Neural crest cell (in vitro differentiated cells): ENCODE measurements at regions not wholly inside any gene's neighbourhood (a gene's known extent, or its start where the extent isn't known, plus 50 kb on each side); places are given as distances from the start of the nearest gene placed in this dataset.

Experiments
- DNase-seq: peaks from one replicate; pipeline ENCODE4 v3.0.0; 2021; ENCODE audit warnings: low read depth, mixed read lengths, low spot score
- H3K27ac Mint-ChIP-seq: one replicate; pipeline ENCODE4 v1.8.0; 2021; ENCODE audit warnings: mild to moderate bottlenecking, mixed read lengths; ENCODE audit not compliant: unreplicated experiment
- H3K27me3 Mint-ChIP-seq: 2 replicates; pipeline ENCODE4 v1.8.0; 2021; ENCODE audit warnings: low read depth, mild to moderate bottlenecking, mixed read lengths
- H3K36me3 Mint-ChIP-seq: 2 replicates; pipeline ENCODE4 v1.8.0; 2021; ENCODE audit warnings: low read depth, mild to moderate bottlenecking, mixed read lengths
- H3K4me1 Mint-ChIP-seq: 2 replicates; pipeline ENCODE4 v1.8.0; 2021; ENCODE audit warnings: mixed read lengths
- H3K4me3 Mint-ChIP-seq: one replicate; pipeline ENCODE4 v1.8.0; 2021; ENCODE audit warnings: mild to moderate bottlenecking, mixed read lengths
- H3K9me3 Mint-ChIP-seq: 2 replicates; pipeline ENCODE4 v1.8.0; 2021; ENCODE audit warnings: mixed read lengths
- TF ChIP-seq, protein P1 (sequence below): fragments of 200-600 bp; sonication (generic); conservative IDR thresholded peaks from 2 replicates; pipeline ENCODE4 v1.5.0; 2021; ENCODE audit warnings: antibody characterized with exemption, mild to moderate bottlenecking

DNA sequence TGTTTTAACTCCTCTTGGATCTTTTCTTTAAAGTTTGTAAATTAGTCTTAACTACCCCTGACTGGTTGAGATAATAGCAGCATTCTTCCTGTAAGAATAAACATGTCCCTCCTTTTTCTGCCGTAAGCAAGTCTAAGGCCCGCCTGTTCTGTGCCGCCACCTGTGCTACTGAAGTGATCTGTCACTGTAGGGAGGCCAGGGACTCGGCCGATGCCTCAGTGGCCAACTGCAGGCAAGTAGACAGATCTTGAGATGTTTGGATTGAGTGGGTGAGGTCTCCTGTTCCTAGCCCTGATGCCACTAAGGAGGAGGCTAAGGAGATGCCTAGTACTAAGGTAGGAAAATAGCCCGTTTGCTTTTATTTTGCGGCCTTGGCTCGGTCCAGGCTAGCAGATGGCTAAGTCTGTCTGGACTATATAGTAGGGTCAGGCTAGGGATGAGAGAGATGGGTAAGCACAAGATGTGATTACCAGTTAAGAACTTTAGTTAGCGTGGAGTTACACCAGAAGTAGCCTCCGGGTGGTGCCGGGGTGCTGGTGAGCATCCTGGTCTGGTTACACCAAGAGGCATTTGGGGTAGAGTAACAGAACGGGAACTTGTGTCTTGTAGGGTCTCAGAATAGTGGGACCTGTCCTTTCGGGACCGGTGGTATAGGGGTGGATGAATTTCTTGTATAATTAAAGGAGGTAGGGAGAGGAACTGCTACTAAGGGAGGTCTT is 584.2 kb downstream of the SUCLG1 start:
- TF ChIP-seq, protein P1, sequence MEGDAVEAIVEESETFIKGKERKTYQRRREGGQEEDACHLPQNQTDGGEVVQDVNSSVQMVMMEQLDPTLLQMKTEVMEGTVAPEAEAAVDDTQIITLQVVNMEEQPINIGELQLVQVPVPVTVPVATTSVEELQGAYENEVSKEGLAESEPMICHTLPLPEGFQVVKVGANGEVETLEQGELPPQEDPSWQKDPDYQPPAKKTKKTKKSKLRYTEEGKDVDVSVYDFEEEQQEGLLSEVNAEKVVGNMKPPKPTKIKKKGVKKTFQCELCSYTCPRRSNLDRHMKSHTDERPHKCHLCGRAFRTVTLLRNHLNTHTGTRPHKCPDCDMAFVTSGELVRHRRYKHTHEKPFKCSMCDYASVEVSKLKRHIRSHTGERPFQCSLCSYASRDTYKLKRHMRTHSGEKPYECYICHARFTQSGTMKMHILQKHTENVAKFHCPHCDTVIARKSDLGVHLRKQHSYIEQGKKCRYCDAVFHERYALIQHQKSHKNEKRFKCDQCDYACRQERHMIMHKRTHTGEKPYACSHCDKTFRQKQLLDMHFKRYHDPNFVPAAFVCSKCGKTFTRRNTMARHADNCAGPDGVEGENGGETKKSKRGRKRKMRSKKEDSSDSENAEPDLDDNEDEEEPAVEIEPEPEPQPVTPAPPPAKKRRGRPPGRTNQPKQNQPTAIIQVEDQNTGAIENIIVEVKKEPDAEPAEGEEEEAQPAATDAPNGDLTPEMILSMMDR = no peak
- H3K36me3 Mint-ChIP-seq = peaks cover 10% of the 10 kb centered on the region
- DNase-seq = no peak
- no peak overlapping the region for H3K27ac Mint-ChIP-seq
- H3K27me3 Mint-ChIP-seq = no peaks in the 10 kb centered on the region
- peaks cover 19% of the 10 kb centered on the region for H3K9me3 Mint-ChIP-seq
- H3K4me1 Mint-ChIP-seq = no peaks in the 10 kb centered on the region
- H3K4me3 Mint-ChIP-seq = no peak overlapping the region

DNA sequence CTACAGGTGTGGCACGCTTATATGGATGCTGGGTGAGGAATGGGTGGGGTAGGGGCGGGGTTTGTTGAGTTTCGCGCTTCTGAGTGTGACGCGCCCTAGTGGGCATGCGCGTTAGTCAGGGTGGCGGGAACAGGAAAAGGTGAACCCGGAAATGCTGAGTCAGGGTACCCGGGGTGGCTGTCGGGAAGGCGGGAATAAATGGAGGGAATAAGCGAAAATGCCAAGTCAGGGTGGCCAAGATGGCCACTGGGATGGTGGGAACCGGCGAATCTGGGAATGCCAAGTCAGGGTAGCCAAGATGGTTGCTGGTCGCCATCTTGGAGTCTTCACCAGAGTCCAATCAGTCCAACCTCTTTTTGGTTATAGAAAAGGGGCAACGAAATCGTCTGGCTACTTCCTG is 585.0 kb downstream of the SUCLG1 start:
- peaks cover 18% of the 10 kb centered on the region for H3K9me3 Mint-ChIP-seq

DNA sequence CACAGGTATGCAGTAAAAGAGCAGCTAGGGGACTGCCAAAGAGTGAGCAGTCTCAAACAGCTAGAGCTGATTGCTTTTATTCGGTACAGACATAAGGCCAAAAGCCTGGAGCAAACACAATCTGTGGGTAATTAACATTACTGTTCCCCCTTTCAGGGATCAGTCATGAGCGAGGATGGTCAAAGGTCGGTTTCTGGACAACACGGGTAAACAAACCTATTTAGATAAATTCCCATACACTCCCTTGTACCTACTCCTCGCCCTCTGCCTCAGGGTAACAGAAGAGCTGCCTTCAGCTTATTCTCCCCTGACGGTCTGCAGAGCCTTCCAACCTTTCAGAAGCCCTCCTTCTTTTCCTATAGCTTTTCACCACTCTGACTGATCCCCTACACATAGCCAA is 586.0 kb downstream of the SUCLG1 start:
- no peak for DNase-seq
- TF ChIP-seq, protein P1 = no peak
- H3K36me3 Mint-ChIP-seq = peaks cover 6% of the 10 kb centered on the region
- no peak overlapping the region for H3K4me3 Mint-ChIP-seq
- no peaks in the 10 kb centered on the region for H3K4me1 Mint-ChIP-seq
- no peaks in the 10 kb centered on the region for H3K27me3 Mint-ChIP-seq
- peaks cover 15% of the 10 kb centered on the region for H3K9me3 Mint-ChIP-seq
- H3K27ac Mint-ChIP-seq = no peak overlapping the region

More for the DNA sequence above, 585.0 kb downstream of the SUCLG1 start:
- Mint-ChIP-seq H3K4me1 (no peaks in the 10 kb centered on the region), H3K4me3 (no peak overlapping the region), H3K27ac (no peak overlapping the region), H3K36me3 (peaks cover 10% of the 10 kb centered on the region), H3K27me3 (no peaks in the 10 kb centered on the region)
- TF ChIP-seq, protein P1 = no peak
- no peak for DNase-seq

- H3K27ac Mint-ChIP-seq = no peak overlapping the region
- no peaks in the 10 kb centered on the region for H3K27me3 Mint-ChIP-seq
- H3K36me3 Mint-ChIP-seq = no peaks in the 10 kb centered on the region
- H3K4me3 Mint-ChIP-seq = no peak overlapping the region
- peaks cover 3% of the 10 kb centered on the region for H3K9me3 Mint-ChIP-seq
- TF ChIP-seq, protein P1 = no peak
- DNase-seq = no peak
- H3K4me1 Mint-ChIP-seq = no peaks in the 10 kb centered on the region
Measured at GRCh38 chr2:83866211-83866610, 592.9 kb downstream of the SUCLG1 start.

- H3K36me3 Mint-ChIP-seq = no peaks in the 10 kb centered on the region
- no peak for DNase-seq
- H3K4me1 Mint-ChIP-seq = no peaks in the 10 kb centered on the region
- TF ChIP-seq, protein P1 = no peak
- no peaks in the 10 kb centered on the region for H3K27me3 Mint-ChIP-seq
- no peak overlapping the region for H3K27ac Mint-ChIP-seq
- peaks cover 3% of the 10 kb centered on the region for H3K9me3 Mint-ChIP-seq
- no peak overlapping the region for H3K4me3 Mint-ChIP-seq
Measured at GRCh38 chr2:83862600-83862999, 596.5 kb downstream of the SUCLG1 start.
